Gastrocnemius medialis (tissue), 4 donors: ENCODE measurements at regions not wholly inside any gene's neighbourhood (a gene's known extent, or its start where the extent isn't known, plus 50 kb on each side); places are given as distances from the start of the nearest gene placed in this dataset.
"Not testable (repeated sequence)": the region's sequence is repeated elsewhere in the genome, so short reads cannot be mapped to it uniquely, and the experiment has no call there.

Experiments used
- ATAC-seq, 2 donors: fragments of 150-250 bp; one replicate each; pipeline ENCODE4 v1.9.1; 2016
- DNase-seq, 2 donors: peaks; one replicate each; pipeline ENCODE4 v3.0.0-alpha.2; 2019
- H3K27ac ChIP-seq, 4 donors: fragments of 200-600 bp; sonication (generic); 1 replicate in 1 of 4; 2 replicates in 3 of 4; pipeline ENCODE4 v1.5.1; 2016 to 2018; ENCODE audit warnings: mild to moderate bottlenecking in 2 of 4, moderate library complexity in 1 of 4
- H3K27me3 ChIP-seq, 3 donors: fragments of 200-600 bp; sonication (generic) in 2 of 3; 1 replicate in 1 of 3; 2 replicates in 2 of 3; pipeline versions ENCODE4 v1.5.1 to v1.6.0; 2016 to 2019; ENCODE audit warnings: mild to moderate bottlenecking in 1 of 3, moderate library complexity in 1 of 3
- H3K36me3 ChIP-seq, 2 donors: fragments of 200-600 bp; sonication (generic) in 1 of 2; one replicate each; pipeline ENCODE4 v1.5.1; 2017 to 2018
- H3K4me1 ChIP-seq, 2 donors: fragments of 200-600 bp; sonication (generic) in 1 of 2; one replicate each; pipeline ENCODE4 v1.5.1; 2016 to 2017; ENCODE audit warnings: mild to moderate bottlenecking in 2 of 2
- H3K4me3 ChIP-seq, 4 donors: fragments of 200-600 bp; sonication (generic) in 3 of 4; 1 replicate in 1 of 4; 2 replicates in 3 of 4; pipeline ENCODE4 v1.5.1; 2016 to 2019; ENCODE audit warnings: mild to moderate bottlenecking in 2 of 4
- H3K9me3 ChIP-seq, 3 donors: fragments of 200-600 bp; sonication (generic) in 2 of 3; 1 replicate in 1 of 3; 2 replicates in 2 of 3; pipeline ENCODE4 v1.5.1; 2016 to 2019
- CTCF ChIP-seq, 5 experiments: fragments of 450-650 bp in 3 of 5; fragments of 200-600 bp in 2 of 5; sonication (generic) in 2 of 5; IDR thresholded peaks in 4 of 5; conservative IDR thresholded peaks in 1 of 5; 1 replicate in 4 of 5; 2 replicates in 1 of 5; pipeline ENCODE4 v1.5.1; 2016 to 2019; ENCODE audit warnings: antibody characterized with exemption in 5 of 5, mild to moderate bottlenecking in 3 of 5, moderate library complexity in 3 of 5
- POLR2A ChIP-seq, 2 donors: fragments of 450-650 bp; IDR thresholded peaks; one replicate each; pipeline ENCODE4 v1.6.1; 2017; ENCODE audit warnings: antibody characterized with exemption in 2 of 2, mild to moderate bottlenecking in 2 of 2, moderate library complexity in 2 of 2
- in situ Hi-C, 4 donors: fragments of 200-750 bp; cut with MboI; loops; one replicate each; pipeline versions ENCODE4 v1.15.0 to v1.8.0; 2017; ENCODE audit warnings: low sequenced_read_pairs in 4 of 4
- intact Hi-C: fragments of 100-400 bp; cut with DNase I; formaldehyde crosslinking; loops from one replicate; pipeline ENCODE4 v1.15.1; 2023; ENCODE audit warnings: low total_unique reads

- no peaks in the 10 kb centered on the region for H3K36me3 ChIP-seq
- ATAC-seq (no peak), DNase-seq (no peak)
- no peaks in the 10 kb centered on the region for H3K9me3 ChIP-seq
- H3K4me3 ChIP-seq, result no peak overlapping the region
- in situ Hi-C loops (no loop called here), intact Hi-C loops (no loop called here)
- no peak for TF ChIP-seq CTCF (IDR thresholded peaks at IDR 0.05 in 4 of 5, conservative IDR thresholded peaks at IDR 0.05 in 1 of 5)
- TF ChIP-seq POLR2A (IDR thresholded peaks at IDR 0.05), result no peak
- H3K27me3 ChIP-seq, result no peaks in the 10 kb centered on the region
- no peak overlapping the region for H3K27ac ChIP-seq
- H3K4me1 ChIP-seq, result no peaks in the 10 kb centered on the region
Measured at GRCh38 chr3:145673838-145674237, 487.1 kb downstream of the PLOD2 start.

DNA sequence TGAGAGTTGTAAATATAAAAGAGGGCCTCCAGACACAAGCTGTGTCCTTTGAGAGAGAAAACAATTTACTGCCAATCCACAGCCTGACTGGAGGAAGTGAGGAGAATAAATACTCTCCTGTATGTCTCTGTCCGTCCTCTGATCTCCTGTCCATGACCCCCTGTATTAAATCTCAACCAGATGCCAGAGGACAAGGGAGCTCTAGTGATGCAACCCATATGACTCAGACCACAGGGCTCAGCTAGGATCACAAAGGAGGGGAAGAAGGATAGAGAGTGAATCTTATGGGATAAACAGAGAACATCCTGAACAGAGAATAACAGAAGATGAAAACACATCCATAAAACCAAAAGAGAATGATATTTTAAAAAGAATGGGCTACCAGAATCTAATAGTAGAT lies 482.6 kb downstream of the PLOD2 start:
- no peak for DNase-seq
- ATAC-seq, result no peak
- Histone ChIP-seq H3K27me3 (no peaks in the 10 kb centered on the region), H3K27ac (no peak overlapping the region), H3K4me1 (no peaks in the 10 kb centered on the region), H3K4me3 (no peak overlapping the region), H3K36me3 (no peaks in the 10 kb centered on the region), H3K9me3 (no peaks in the 10 kb centered on the region)
- in situ Hi-C loops (no loop called here), intact Hi-C loops (no loop called here)
- TF ChIP-seq CTCF (IDR thresholded peaks at IDR 0.05 in 4 of 5, conservative IDR thresholded peaks at IDR 0.05 in 1 of 5), result no peak
- no peak for TF ChIP-seq POLR2A (IDR thresholded peaks at IDR 0.05)

GRCh38 chr3:145681181-145681580 lies 479.8 kb downstream of the PLOD2 start:
- Histone ChIP-seq H3K36me3 (no peaks in the 10 kb centered on the region), H3K9me3 (no peaks in the 10 kb centered on the region), H3K27ac (no peak overlapping the region), H3K4me1 (no peaks in the 10 kb centered on the region), H3K27me3 (no peaks in the 10 kb centered on the region), H3K4me3 (no peak overlapping the region)
- intact Hi-C loops (no loop called here), in situ Hi-C loops (no loop called here)
- TF ChIP-seq CTCF (IDR thresholded peaks at IDR 0.05 in 4 of 5, conservative IDR thresholded peaks at IDR 0.05 in 1 of 5), result no peak
- TF ChIP-seq POLR2A (IDR thresholded peaks at IDR 0.05), result no peak
- DNase-seq, result no peak
- no peak for ATAC-seq

DNA sequence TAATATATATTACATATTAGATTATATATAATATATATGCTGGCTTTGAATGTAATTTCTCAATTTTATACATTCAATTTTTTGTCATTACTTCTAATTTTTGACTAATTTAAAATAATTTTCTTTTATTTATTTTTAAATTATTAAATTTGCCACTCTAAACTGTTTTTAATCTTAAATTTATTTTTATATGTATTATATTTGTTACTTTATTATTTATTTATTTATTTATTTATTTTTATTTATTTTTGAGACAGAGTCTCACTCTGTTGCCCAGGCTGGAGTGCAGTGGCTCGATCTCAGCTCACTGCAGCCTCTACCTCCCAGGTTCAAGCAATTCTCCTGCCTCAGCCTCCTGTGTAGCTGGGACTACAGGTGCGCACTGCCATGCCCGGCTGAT lies 473.0 kb downstream of the PLOD2 start:
- H3K27me3 ChIP-seq, DNase-seq, H3K27ac ChIP-seq, intact Hi-C loops, H3K4me3 ChIP-seq, H3K4me1 ChIP-seq, ATAC-seq, H3K9me3 ChIP-seq, H3K36me3 ChIP-seq, in situ Hi-C loops: not testable (repeated sequence)

DNA sequence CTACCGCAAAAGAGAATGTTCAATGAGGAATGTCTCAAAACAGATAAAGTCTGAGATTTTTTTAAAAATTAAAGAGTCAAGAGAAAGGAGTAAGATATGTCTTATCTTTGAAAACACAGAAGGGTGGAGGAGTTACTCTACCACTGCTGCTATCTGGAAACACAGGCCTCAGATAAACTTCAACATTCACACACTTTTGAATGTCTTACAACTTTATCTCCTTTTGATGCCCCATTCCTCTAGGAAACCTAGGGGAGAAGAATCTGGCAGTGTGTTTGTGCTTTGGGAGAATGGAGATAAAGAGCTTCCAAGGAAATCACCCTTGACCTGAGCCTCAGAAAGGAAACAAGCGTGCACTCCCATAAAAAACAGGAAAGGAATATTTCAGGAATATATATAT lies 468.2 kb downstream of the PLOD2 start:
- H3K27ac ChIP-seq, result no peak overlapping the region
- H3K36me3 ChIP-seq, result no peaks in the 10 kb centered on the region
- H3K9me3 ChIP-seq, result no peaks in the 10 kb centered on the region
- TF ChIP-seq CTCF (IDR thresholded peaks at IDR 0.05 in 4 of 5, conservative IDR thresholded peaks at IDR 0.05 in 1 of 5), result no peak
- TF ChIP-seq POLR2A (IDR thresholded peaks at IDR 0.05), result no peak
- DNase-seq (no peak), ATAC-seq (no peak)
- no peaks in the 10 kb centered on the region for H3K27me3 ChIP-seq
- H3K4me1 ChIP-seq, result no peaks in the 10 kb centered on the region
- in situ Hi-C loops (no loop called here), intact Hi-C loops (no loop called here)
- H3K4me3 ChIP-seq, result no peak overlapping the region
